HG03159 (cell line): ENCODE measurements at regions not wholly inside any gene's neighbourhood (a gene's known extent, or its start where the extent isn't known, plus 50 kb on each side); places are given as distances from the start of the nearest gene placed in this dataset.

Experiments used
- ATAC-seq: cut with Tn5 transposase; IDR thresholded peaks from one replicate; pipeline ENCODE4 v1.9.1; 2021; ENCODE audit warnings: mild to moderate bottlenecking, moderate library complexity; ENCODE audit not compliant: unreplicated experiment

DNA sequence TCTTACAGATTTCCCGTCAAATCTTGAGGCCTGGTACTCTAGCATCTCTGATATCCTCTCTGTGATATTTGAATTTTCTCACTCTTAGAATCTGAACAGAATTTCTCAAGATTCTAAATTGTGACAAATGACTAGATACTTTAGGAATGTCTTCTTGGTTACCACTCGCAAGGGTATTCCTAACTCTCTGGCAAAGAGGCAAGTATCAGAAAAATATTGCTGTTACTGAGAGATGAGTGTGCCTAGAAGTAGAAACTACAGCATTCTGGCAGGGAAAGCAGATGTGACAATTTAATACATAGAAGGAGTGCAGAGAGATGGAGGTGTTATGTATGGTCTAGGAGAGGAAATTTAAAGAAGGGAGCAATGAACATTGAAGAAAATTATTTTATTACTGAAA is 467.8 kb downstream of the LRIG3 start:
- ATAC-seq, result no peak

DNA sequence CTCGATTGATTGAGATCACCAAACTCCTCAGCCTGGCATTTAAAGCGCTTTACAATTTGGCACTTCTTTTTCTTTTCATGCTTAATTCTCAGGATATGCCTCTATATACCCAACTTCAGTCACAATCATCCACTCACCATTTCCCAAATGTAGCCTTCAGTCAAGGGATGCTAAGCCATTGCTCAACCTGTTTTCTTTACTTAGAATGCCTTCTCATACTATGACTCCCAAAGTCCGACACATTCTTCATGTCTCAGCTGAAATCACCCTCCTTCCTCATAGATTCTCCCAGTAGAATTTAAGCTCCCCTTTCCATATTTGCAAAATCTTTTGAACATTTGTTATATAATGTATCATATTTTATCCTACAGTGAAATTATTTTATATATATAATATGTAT is 467.0 kb downstream of the LRIG3 start:
- no peak for ATAC-seq

DNA sequence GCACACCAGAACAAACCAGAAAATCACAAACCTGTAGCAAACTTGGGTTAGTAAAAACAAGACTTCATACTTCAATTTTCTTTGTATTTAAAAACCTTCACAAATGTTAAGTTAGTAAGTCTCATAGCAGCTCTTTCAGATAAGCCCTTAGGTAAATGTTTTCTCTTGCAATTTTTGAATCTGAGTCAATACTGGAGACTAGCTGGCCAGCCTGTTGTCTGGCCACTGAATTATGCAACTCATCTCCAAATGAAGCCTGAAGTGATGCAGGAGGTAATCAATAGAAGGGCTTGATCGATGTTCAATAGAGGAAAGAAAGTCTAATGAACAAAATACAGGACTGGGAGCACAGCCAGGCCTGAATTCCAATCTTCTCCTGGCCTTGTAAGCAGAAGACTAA is 465.2 kb downstream of the LRIG3 start:
- ATAC-seq, result no peak

DNA sequence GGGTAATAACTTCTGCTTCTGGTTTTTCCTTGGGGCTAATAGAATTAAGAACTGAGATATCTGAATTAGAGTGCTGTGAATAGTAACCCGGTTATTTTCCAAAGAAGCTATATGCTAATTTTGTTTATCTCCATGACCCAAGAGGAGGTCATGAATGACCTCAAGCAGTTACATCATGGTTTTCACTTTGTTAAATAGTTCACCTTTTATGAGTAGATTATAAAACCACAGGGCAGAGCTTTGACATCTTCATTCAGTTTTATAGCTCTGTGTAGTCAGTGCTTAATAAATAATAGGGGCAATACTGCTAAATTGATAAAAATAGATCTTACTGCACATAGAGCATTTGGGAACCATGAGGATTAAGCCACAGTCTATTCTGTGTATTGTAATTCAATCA is 462.2 kb downstream of the LRIG3 start:
- no peak for ATAC-seq

DNA sequence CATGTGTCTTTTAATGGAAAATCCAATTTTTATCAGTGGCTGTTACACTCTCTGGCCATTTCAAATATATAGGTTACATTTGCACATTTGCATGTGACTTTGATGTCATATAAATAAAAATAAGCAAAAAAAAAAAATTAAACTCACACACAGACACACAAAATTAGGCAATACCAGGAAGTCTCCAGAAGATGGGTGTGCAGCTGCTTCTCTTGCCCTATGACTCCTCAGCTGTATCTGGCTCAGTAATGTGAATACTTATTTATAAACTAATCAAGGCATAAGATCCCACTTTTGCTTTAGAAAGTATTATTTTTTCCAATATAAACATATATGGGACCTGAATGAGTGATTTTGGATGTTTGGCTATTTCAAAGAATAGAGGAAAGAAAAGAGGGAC is 461.1 kb downstream of the LRIG3 start:
- no peak for ATAC-seq

DNA sequence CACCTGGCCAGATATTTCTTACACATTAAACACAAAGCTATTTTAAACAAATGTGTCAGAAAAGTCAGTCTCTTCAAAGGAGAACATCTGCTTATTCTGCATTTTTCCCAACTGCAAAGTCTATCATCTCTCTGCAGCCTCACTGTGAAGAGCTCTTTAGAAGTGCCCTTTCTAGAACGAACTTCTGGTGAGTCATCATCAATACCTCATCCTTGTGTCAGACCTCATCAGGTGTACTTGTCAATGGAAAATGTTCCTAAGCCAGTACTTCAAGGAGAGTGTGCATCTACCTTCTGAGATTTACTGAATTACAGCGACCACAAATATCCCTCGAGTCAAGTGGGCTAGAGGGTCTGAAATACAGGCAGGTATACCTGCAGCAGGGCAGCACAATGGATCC is 457.3 kb downstream of the LRIG3 start:
- ATAC-seq, result no peak

DNA sequence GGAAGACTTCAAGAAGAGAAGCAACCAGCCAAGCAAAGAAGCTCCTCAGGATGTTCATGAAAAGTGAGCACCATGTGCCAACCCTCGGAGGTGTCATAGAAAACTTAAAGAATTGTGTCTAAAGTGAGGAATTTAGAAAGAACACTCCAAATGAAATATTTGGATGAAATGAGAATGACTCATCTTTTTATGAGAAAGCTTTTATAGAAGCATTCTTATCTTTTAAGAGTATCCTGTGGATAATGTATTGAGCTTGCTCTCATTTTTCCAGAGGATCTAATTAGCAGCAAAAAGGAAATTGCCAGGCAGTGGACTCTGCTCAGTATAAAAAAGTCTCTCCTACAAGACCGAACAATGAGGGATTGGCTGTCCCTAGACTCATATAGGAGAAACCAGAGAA is 454.9 kb downstream of the LRIG3 start:
- ATAC-seq, result no peak

DNA sequence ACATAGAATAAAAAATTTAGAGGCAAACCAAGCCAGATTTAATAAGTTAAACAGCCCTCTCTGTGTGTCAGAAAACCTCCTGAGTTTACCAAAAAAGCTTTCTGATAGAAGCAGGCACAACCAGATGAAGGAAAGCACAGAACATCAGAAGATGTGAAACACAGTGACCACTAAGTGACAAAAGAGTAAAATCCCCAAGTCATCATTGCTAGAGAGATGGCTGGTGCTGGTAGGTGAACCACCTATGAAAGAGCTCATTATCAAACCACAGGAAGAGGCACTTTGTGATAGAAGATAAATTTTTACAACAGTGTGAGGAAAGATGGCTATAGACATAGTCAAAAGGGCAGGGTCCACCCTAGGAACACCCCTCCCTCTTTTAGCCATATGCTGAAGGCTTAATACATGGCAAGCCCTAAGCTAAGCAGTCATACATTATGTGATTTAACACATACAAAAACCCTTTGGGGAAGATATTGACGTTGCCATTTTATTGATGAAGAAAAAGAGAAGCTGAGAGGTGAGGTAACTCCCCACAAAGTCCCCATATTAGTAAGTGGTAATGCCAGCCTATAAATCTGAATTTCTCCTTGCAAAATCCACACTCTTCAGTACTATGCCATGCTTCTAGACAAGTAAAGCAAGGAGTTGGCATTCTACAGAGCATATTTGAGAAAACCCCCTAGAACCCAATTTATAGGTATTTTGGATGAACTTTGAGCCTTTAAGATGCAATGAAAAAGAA is 449.9 kb downstream of the LRIG3 start:
- ATAC-seq, result no peak

DNA sequence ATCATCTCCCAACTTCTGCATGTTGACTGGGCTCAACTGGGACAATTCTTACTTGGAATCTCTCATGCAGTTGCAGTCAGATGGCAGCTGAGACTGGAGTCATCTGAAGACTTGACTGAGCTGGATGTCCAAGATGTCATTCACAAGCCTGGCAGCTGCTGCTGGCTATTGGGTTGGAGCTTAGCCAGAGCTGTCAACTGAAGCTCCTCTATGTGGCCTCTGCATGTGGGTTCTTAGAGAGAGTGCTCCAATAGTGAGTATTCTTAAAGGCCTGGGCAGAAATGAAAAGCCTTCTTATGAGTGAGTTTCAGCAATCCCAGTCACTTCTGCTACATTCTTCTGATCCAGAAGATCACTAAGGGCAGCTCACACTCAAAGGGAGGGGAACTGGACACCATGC is 440.9 kb downstream of the LRIG3 start:
- ATAC-seq, result no peak

DNA sequence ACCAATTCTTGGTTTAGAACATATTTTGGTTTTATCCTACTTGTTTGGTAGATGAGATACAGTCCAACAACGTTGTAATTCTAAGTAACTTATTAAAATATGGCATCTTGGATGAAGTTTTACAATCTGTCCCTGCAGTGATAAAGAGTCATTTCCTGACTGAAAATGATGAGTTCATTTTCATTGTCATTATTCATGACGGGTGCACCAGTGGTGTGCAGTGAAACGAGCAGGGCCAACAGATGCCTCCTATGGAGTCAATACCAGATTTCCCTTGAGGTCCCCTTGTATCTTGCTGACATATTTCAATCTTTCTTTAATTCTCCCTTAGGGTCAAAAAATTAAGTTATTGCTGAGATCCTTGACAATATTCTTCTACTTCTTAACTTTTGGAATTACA is 438.5 kb downstream of the LRIG3 start:
- ATAC-seq, result no peak

DNA sequence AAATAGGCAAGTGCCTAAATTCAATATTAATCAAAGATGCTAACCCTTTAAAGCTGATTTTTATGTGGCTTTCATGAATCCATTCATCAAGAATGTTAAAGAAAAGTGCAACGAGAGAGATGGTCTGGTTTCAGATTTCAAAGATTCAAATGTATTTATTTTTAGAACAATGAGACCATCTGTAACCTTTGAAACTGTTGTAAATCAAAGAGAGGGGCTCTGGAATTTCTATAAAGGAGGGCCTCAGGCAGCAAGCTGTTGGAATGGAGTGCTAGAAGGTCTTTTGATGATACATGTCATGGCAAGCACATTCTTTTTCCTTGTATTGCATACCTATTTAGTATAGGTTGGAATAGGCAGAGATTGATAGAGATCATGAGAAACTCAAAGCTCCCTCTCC is 433.0 kb downstream of the LRIG3 start:
- ATAC-seq, result no peak

DNA sequence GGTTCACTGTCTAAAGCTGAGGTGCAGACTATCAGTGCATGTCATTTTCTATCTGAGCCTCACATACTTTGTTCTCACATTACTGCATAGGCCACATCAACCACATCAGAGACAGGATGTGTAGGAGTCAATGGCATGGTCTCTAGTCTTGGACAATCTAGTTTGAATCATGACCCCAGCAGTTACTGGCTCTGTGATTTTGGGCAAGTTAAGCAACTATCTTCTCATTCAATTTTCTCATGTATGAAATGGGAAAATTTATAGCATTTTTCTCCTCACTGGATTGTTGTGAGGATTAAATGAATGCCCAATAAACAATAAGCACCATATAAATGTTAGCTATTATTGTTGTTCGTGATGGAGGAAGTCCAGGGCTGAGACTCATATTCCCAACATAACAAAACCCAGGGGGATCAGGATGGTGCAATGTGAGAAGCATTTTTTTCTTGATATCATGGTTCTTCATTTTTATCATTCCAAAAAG is 432.6 kb downstream of the LRIG3 start:
- no peak for ATAC-seq

DNA sequence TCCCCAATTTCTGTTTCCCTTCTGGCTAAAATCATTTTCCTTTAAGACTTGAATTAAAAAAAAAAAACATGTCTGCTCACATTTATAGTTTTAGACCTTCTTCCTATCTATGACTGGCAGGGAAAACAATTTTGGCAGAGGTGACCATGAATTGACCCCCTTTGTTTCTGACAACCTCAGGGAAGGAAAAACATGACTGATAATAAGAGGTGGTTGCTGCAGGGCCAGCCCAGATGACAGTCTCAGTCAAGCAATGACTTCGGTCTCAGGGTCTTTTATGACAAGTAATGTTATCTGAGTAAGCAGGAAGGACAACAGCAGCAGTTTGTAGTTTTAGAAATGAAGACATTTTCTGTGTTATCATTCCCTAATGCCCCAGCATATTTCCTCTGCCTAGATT is 430.9 kb downstream of the LRIG3 start:
- no peak for ATAC-seq

DNA sequence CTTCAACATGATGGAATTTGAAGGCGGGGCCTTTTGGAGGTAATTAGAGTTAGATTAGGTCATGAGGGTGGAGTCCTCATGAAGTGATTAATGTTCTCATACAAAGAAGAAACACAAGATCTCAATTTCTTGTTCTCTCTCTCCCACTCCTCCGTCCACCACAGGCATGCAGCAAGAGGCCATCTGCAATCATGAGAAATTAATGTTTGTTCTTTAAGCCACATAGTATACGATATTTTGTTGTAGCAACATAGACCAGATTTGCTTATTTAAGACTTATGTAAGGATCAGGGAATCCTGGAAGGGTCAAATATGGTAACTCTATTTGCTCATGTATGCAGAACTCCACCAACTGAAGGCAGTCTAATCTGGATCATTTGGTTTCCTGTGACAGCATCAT is 429.0 kb downstream of the LRIG3 start:
- ATAC-seq, result no peak

DNA sequence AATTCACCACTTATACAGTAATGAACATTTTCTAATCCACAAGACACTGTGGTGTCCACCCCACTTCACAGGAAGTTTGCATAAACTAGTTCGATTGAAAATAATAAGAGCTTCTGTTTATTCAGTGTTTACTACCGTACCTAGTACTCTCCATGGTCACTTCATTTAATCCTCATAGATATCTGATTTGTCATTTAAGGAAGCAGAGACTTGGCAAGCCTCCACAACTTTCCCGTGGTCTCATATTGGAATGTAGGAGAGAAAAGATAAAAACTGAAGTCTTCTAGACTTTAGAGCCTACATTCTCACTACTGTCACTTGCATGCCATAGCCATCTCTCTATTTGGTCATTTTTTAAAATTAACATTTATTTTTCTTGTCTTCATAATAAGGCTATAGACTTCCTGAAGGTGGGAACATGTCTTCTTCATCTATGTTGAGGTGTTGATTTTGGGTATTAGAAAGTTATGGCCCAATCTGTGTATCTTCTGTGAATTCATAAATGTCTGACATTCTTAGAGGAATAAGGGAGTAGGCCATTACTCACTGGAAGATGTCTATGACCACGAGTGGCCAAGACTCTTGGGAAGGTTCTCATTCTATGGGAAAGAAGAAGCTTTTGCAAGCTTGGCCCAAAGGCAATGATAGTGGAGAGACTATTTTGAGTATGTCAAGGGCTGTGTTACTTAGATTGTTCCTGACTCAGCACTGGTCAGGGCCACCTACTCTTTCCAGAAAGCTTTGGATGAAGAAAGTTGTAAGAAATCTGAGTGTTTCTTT is 423.7 kb downstream of the LRIG3 start:
- no peak for ATAC-seq

DNA sequence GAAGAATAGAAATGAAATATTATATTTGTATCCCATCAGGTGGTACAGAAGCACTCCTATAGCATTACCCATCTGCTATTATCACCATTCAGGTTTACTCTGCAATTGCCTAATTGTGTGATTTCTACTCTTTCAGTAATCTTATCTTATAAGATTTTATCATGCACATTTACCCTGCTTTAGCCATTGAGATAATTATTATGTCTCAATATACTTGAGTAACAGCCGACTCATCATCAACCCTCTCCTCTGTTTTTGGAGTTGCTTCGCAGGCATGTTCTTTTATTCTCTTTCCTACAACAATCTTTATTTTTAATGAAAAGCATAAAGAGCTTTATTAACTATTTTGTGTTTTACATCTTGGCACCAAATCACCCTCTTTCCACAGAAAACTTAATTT is 419.9 kb downstream of the LRIG3 start:
- ATAC-seq, result no peak

DNA sequence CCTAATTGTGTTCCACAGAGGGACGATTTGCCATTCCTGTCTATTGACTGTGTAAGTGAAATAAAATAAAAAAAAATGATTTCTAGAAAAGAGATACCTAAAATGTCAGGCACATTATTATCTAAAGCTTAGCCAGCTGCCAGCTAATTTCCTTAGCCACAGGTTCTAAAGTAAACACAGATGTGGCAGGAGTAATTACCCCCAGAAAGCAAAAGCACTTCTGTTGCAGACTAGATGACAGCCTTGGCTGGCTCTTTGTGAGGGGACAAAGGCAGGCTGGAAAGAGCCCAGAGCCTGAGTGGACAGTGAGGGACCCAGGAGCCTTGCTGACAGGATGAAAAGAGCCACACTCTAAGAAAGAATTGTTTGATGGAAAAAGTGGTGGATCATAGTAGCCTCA is 418.1 kb downstream of the LRIG3 start:
- no peak for ATAC-seq

DNA sequence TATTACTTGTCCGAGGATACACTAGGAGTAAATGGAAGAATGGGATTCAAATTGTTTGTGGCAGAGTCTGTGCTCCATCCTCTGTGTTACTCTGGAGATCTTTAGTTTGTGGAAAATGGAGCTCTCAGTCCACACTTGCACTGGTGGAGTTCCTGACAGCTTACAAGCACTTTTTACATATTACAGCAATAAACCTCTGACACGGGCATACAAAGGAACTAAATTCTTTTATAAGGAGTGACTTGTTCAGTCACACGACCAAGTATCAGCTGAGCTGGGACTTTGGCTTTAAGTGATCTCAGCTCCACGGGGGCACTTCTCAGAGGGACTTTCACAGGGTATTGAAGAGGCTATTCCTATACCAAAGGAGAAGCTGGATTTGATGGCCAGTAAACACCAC is 417.5 kb downstream of the LRIG3 start:
- no peak for ATAC-seq

DNA sequence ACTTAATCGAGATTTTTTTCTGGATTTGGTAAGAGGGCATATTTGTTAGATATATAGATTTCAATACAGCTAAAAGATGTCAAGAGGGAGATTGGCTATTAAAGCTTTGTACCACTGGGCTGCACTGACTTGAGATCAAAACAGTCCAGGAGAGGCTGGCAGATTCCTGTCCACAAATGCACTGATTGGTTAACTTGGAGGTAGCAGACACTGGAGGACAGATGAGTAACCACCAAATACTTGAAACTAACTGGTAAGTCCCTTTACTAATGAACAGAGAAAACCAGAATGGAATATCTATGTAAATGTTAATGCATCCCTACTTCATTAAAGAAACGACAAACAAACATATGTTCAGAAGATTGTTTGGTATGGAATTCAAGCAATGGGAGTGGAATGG is 416.6 kb downstream of the LRIG3 start:
- no peak for ATAC-seq

DNA sequence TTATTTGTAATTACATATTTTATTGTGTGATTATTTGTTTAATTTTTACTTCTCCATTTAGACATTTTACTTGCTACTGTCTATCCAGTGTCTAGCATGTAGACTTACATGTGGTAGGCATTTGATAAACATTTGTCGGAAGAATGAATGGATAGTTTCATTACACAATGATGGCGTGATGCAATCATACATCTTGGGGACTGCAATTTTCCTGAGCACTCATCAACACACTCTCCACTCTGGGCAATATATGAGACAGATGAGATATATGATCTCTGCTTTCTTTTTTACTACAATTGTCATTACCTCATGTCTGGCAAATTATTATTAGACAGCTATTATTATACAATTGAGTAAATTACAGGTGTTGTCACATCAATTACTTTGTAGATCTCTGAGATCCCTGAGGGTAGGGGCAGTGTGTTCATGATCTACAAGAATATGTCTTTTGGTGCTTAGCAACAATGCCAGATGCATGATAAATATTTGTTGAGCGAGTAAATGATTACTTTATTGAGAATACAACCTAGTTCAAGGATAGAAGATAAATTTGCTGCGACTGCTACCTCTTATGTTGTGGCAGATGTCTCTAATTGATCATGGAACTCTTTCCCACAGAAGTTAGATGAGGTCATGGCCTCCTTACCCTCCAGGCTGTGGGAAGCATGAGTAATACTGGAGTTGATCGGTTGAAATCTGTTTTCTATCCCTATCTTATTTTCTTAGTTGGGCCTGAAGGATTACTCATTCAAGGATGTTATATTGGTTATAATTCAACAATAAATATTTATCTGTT is 416.0 kb downstream of the LRIG3 start:
- no peak for ATAC-seq

DNA sequence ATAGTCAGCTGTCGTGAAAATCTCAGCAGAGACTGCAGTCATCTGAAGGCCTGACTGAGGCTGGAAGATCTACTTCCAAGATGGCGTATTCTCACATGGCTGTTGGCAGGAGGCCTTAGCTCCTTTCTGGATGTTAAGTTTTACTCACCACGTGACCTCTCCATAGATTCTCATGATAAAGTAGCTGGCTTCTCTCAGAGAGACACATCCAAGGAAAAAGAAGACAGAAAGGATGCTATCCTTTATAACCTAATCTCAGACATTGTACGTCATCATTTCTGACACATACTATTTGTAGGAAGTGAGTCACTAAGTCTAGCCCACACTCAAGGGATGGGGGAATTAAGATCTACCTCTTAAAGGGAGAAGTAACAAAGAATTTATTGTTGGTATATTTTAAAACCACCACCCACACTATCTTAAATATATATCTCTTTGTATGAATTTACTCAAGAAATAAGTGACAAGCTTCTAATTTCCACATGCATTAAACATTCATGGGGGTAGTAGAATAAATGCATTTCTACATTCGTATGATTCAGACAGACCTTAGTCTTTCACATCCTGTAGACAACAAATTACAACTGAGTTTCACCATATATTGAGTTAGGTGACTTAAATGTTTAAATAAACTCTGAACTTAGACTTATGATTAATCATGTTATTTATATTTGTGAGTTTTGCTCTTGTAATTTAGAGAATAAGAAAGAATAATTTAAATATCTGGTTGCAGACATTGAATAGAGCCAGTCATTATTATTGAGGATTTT is 411.0 kb downstream of the LRIG3 start:
- no peak for ATAC-seq
